Stimulated activated memory B cell treated with anti-CD40 and anti-IgM and Interleukin-4, amounts not matched to agents 10 μg/mL and 1 μg/mL and 100 μg/mL, for 72 hours (primary cell): ENCODE measurements at regions not wholly inside any gene's neighbourhood (a gene's known extent, or its start where the extent isn't known, plus 50 kb on each side); places are given as distances from the start of the nearest gene placed in this dataset.

ENCODE experiments used
- ATAC-seq: fragments of 150-1000 bp; cut with Tn5 transposase; 2 replicates; pipeline ENCODE4 v1.10.0; 2021
- H3K27ac Mint-ChIP-seq: one replicate; pipeline ENCODE4 v1.8.0; 2022; ENCODE audit warnings: mild to moderate bottlenecking, mixed read lengths
- H3K27me3 Mint-ChIP-seq: one replicate; pipeline ENCODE4 v1.8.0; 2022; ENCODE audit warnings: mixed read lengths
- H3K36me3 Mint-ChIP-seq: one replicate; pipeline ENCODE4 v1.8.0; 2022; ENCODE audit warnings: mixed read lengths
- H3K4me1 Mint-ChIP-seq: one replicate; pipeline ENCODE4 v1.8.0; 2022; ENCODE audit warnings: mixed read lengths
- H3K4me3 Mint-ChIP-seq: one replicate; pipeline ENCODE4 v1.8.0; 2022; ENCODE audit warnings: mild to moderate bottlenecking, moderate library complexity, mixed read lengths
- H3K9me3 Mint-ChIP-seq: one replicate; pipeline ENCODE4 v1.8.0; 2022; ENCODE audit warnings: mixed read lengths

GRCh38 chr6:122297010-122297409, 102.4 kb upstream of the HSF2 start:
- no peaks in the 10 kb centered on the region for H3K27me3 Mint-ChIP-seq
- no peaks in the 10 kb centered on the region for H3K4me1 Mint-ChIP-seq
- no peaks in the 10 kb centered on the region for H3K36me3 Mint-ChIP-seq
- H3K9me3 Mint-ChIP-seq, result no peaks in the 10 kb centered on the region
- no peak overlapping the region for H3K4me3 Mint-ChIP-seq
- no peak overlapping the region for H3K27ac Mint-ChIP-seq
- no peak for ATAC-seq

GRCh38 chr6:122302067-122302466, 97.4 kb upstream of the HSF2 start:
- Mint-ChIP-seq H3K9me3 (peaks cover 5% of the 10 kb centered on the region), H3K36me3 (no peaks in the 10 kb centered on the region), H3K4me3 (no peak overlapping the region), H3K27ac (no peak overlapping the region), H3K4me1 (no peaks in the 10 kb centered on the region), H3K27me3 (no peaks in the 10 kb centered on the region)
- ATAC-seq, result no peak

- Mint-ChIP-seq H3K4me3 (no peak overlapping the region), H3K4me1 (no peaks in the 10 kb centered on the region)
- ATAC-seq, result no peak
These were observed 91.9 kb upstream of the HSF2 start for GRCh38 chr6:122307577-122307976.

GRCh38 chr6:122308074-122308473, 91.4 kb upstream of the HSF2 start:
- no peaks in the 10 kb centered on the region for H3K4me1 Mint-ChIP-seq
- H3K27ac Mint-ChIP-seq, result no peak overlapping the region
- peaks cover 7% of the 10 kb centered on the region for H3K27me3 Mint-ChIP-seq
- H3K4me3 Mint-ChIP-seq, result no peak overlapping the region
- H3K9me3 Mint-ChIP-seq, result peaks cover 13% of the 10 kb centered on the region
- no peaks in the 10 kb centered on the region for H3K36me3 Mint-ChIP-seq
- no peak for ATAC-seq

More at GRCh38 chr6:122307577-122307976, 91.9 kb upstream of the HSF2 start:
- Mint-ChIP-seq H3K27me3 (peaks cover 2% of the 10 kb centered on the region), H3K9me3 (peaks cover 13% of the 10 kb centered on the region), H3K27ac (no peak overlapping the region), H3K36me3 (no peaks in the 10 kb centered on the region)

- no peaks in the 10 kb centered on the region for H3K36me3 Mint-ChIP-seq
These were observed 83.6 kb upstream of the HSF2 start for GRCh38 chr6:122315842-122316241.

GRCh38 chr6:122322824-122323223, 76.6 kb upstream of the HSF2 start:
- Mint-ChIP-seq H3K4me3 (peak overlapping the region; percentile 71), H3K4me1 (peaks cover 17% of the 10 kb centered on the region), H3K27ac (peak overlapping the region; percentile 63), H3K36me3 (no peaks in the 10 kb centered on the region), H3K9me3 (no peaks in the 10 kb centered on the region), H3K27me3 (no peaks in the 10 kb centered on the region)
- no peak for ATAC-seq

More at GRCh38 chr6:122315842-122316241, 83.6 kb upstream of the HSF2 start:
- Mint-ChIP-seq H3K27ac (no peak overlapping the region), H3K4me3 (no peak overlapping the region), H3K9me3 (peaks cover 3% of the 10 kb centered on the region), H3K27me3 (peaks cover 9% of the 10 kb centered on the region), H3K4me1 (no peaks in the 10 kb centered on the region)
- no peak for ATAC-seq

GRCh38 chr6:122323361-122323760, 76.1 kb upstream of the HSF2 start:
- peaks cover 17% of the 10 kb centered on the region for H3K4me1 Mint-ChIP-seq

GRCh38 chr6:122330315-122330714, 69.1 kb upstream of the HSF2 start:
- H3K4me1 Mint-ChIP-seq, result no peaks in the 10 kb centered on the region
- H3K36me3 Mint-ChIP-seq, result no peaks in the 10 kb centered on the region

More at GRCh38 chr6:122323361-122323760, 76.1 kb upstream of the HSF2 start:
- H3K36me3 Mint-ChIP-seq, result no peaks in the 10 kb centered on the region
- H3K27me3 Mint-ChIP-seq, result no peaks in the 10 kb centered on the region
- H3K27ac Mint-ChIP-seq, result peak overlapping the region; percentile 63
- peak overlapping the region; percentile 71 for H3K4me3 Mint-ChIP-seq
- no peak for ATAC-seq
- H3K9me3 Mint-ChIP-seq, result no peaks in the 10 kb centered on the region

GRCh38 chr6:122337645-122338044, 61.8 kb upstream of the HSF2 start:
- Mint-ChIP-seq H3K27me3 (peaks cover 8% of the 10 kb centered on the region), H3K36me3 (no peaks in the 10 kb centered on the region), H3K4me1 (no peaks in the 10 kb centered on the region), H3K27ac (no peak overlapping the region), H3K4me3 (no peak overlapping the region), H3K9me3 (no peaks in the 10 kb centered on the region)
- ATAC-seq, result no peak

More at GRCh38 chr6:122330315-122330714, 69.1 kb upstream of the HSF2 start:
- ATAC-seq, result no peak
- Mint-ChIP-seq H3K27ac (no peak overlapping the region), H3K9me3 (no peaks in the 10 kb centered on the region), H3K4me3 (no peak overlapping the region), H3K27me3 (no peaks in the 10 kb centered on the region)

- Mint-ChIP-seq H3K27me3 (peaks cover 17% of the 10 kb centered on the region), H3K4me3 (no peak overlapping the region), H3K36me3 (no peaks in the 10 kb centered on the region), H3K9me3 (no peaks in the 10 kb centered on the region), H3K27ac (no peak overlapping the region), H3K4me1 (no peaks in the 10 kb centered on the region)
- ATAC-seq, result no peak
These were observed 59.8 kb upstream of the HSF2 start for GRCh38 chr6:122339661-122340060.

- no peaks in the 10 kb centered on the region for H3K9me3 Mint-ChIP-seq
- no peaks in the 10 kb centered on the region for H3K36me3 Mint-ChIP-seq
- H3K27ac Mint-ChIP-seq, result no peak overlapping the region
- no peaks in the 10 kb centered on the region for H3K4me1 Mint-ChIP-seq
- H3K27me3 Mint-ChIP-seq, result peaks cover 16% of the 10 kb centered on the region
- no peak for ATAC-seq
- no peak overlapping the region for H3K4me3 Mint-ChIP-seq
These were observed 52.2 kb upstream of the HSF2 start for GRCh38 chr6:122347280-122347679.

GRCh38 chr6:122347751-122348150, 51.7 kb upstream of the HSF2 start:
- no peak for ATAC-seq
- Mint-ChIP-seq H3K36me3 (no peaks in the 10 kb centered on the region), H3K4me1 (no peaks in the 10 kb centered on the region), H3K27me3 (peaks cover 16% of the 10 kb centered on the region), H3K27ac (no peak overlapping the region), H3K4me3 (no peak overlapping the region), H3K9me3 (no peaks in the 10 kb centered on the region)
